Astrocyte (in vitro differentiated cells and primary cell): ENCODE measurements at regions not wholly inside any gene's neighbourhood (a gene's known extent, or its start where the extent isn't known, plus 50 kb on each side); places are given as distances from the start of the nearest gene placed in this dataset.

ENCODE experiments used
- DNase-seq: peaks from one replicate; pipeline ENCODE4 v3.0.0-alpha.2; 2010; ENCODE audit warnings: low read depth
- FAIRE-seq: peaks from 2 replicates; lab custom pipeline; 2011; peaks lifted over from hg19 to GRCh38; lab: Jason Lieb, UNC
- H2AFZ ChIP-seq: 2 replicates; pipeline ENCODE4 v1.6.0; 2012; ENCODE audit warnings: low read depth, low read length, inconsistent platforms
- H3K27ac ChIP-seq: 2 replicates; pipeline ENCODE4 v1.5.1; 2011; ENCODE audit warnings: low read depth, low read length, inconsistent platforms
- H3K27me3 ChIP-seq: 2 replicates; pipeline ENCODE4 v1.6.0; 2011; ENCODE audit warnings: low read length, inconsistent platforms; ENCODE audit not compliant: insufficient read depth
- H3K36me3 ChIP-seq: 2 replicates; pipeline ENCODE4 v1.5.1; 2011; ENCODE audit warnings: low read length, inconsistent platforms; ENCODE audit not compliant: insufficient read depth
- H3K4me1 ChIP-seq: 2 replicates; pipeline ENCODE4 v1.5.1; 2011; ENCODE audit warnings: low read length, inconsistent platforms; ENCODE audit not compliant: insufficient read depth
- H3K4me2 ChIP-seq: 2 replicates; pipeline ENCODE4 v1.6.0; 2012; ENCODE audit warnings: low read length, inconsistent platforms
- H3K4me3 ChIP-seq: 2 replicates; pipeline ENCODE4 v1.5.1; 2011; ENCODE audit warnings: low read depth, mild to moderate bottlenecking, low read length, inconsistent platforms; ENCODE audit not compliant: insufficient read depth
- H3K79me2 ChIP-seq: 2 replicates; pipeline ENCODE4 v1.6.0; 2012; ENCODE audit warnings: mild to moderate bottlenecking, low read length, inconsistent platforms; ENCODE audit not compliant: insufficient read depth
- H3K9ac ChIP-seq: 2 replicates; pipeline ENCODE4 v1.6.0; 2012; ENCODE audit warnings: mild to moderate bottlenecking, low read length, inconsistent platforms
- H3K9me3 ChIP-seq: 2 replicates; pipeline ENCODE4 v1.5.1; 2012; ENCODE audit warnings: low read depth, mild to moderate bottlenecking, low read length, inconsistent platforms; ENCODE audit not compliant: insufficient read depth
- H4K20me1 ChIP-seq: 2 replicates; pipeline ENCODE4 v1.6.0; 2012; ENCODE audit warnings: low read length, inconsistent platforms; ENCODE audit not compliant: insufficient read depth
- H3K27ac Mint-ChIP-seq: one replicate; pipeline ENCODE4 v1.8.0; 2021; ENCODE audit warnings: mild to moderate bottlenecking, mixed read lengths; ENCODE audit not compliant: unreplicated experiment
- H3K27me3 Mint-ChIP-seq: one replicate; pipeline ENCODE4 v1.8.0; 2021; ENCODE audit warnings: low read depth, mixed read lengths; ENCODE audit not compliant: unreplicated experiment
- H3K36me3 Mint-ChIP-seq: one replicate; pipeline ENCODE4 v1.8.0; 2021; ENCODE audit warnings: low read depth, mixed read lengths; ENCODE audit not compliant: unreplicated experiment
- H3K4me1 Mint-ChIP-seq: one replicate; pipeline ENCODE4 v1.8.0; 2021; ENCODE audit warnings: low read depth, mixed read lengths; ENCODE audit not compliant: unreplicated experiment
- H3K4me3 Mint-ChIP-seq: one replicate; pipeline ENCODE4 v1.8.0; 2021; ENCODE audit warnings: mild to moderate bottlenecking, moderate library complexity, mixed read lengths; ENCODE audit not compliant: unreplicated experiment
- H3K9me3 Mint-ChIP-seq: one replicate; pipeline ENCODE4 v1.8.0; 2021; ENCODE audit warnings: mild to moderate bottlenecking, mixed read lengths; ENCODE audit not compliant: unreplicated experiment
- CTCF ChIP-seq: IDR thresholded peaks from 2 replicates; pipeline ENCODE4 v1.5.1; 2011; ENCODE audit warnings: low read depth, mild to moderate bottlenecking, inconsistent platforms, low read length, moderate library complexity; ENCODE audit not compliant: insufficient read depth
- EZH2 ChIP-seq: IDR thresholded peaks from 2 replicates; pipeline ENCODE4 v1.6.1; 2012; ENCODE audit warnings: mild to moderate bottlenecking, low read length, inconsistent platforms; ENCODE audit not compliant: insufficient read depth

GRCh38 chr2:19674051-19675002 lies 227.5 kb downstream of the TTC32 start:
- no peak for DNase-seq
- no peak overlapping the region for H3K9ac ChIP-seq
- H4K20me1 ChIP-seq, result no peaks in the 10 kb centered on the region
- no peak overlapping the region for H3K27ac ChIP-seq
- no peak overlapping the region for H3K27ac Mint-ChIP-seq
- no peaks in the 10 kb centered on the region for H3K9me3 ChIP-seq
- H3K4me3 ChIP-seq, result no peak overlapping the region
- FAIRE-seq, result peak; percentile 37
- no peaks in the 10 kb centered on the region for H3K27me3 ChIP-seq
- H3K36me3 Mint-ChIP-seq, result no peaks in the 10 kb centered on the region
- peaks cover 8% of the 10 kb centered on the region for H3K4me1 ChIP-seq
- no peaks in the 10 kb centered on the region for H3K36me3 ChIP-seq
- no peaks in the 10 kb centered on the region for H3K9me3 Mint-ChIP-seq
- H3K4me1 Mint-ChIP-seq, result peaks cover 12% of the 10 kb centered on the region
- H3K27me3 Mint-ChIP-seq, result peaks cover 16% of the 10 kb centered on the region
- no peak overlapping the region for H2AFZ ChIP-seq
- H3K4me2 ChIP-seq, result peak overlapping the region; percentile 8
- no peaks in the 10 kb centered on the region for H3K79me2 ChIP-seq
- TF ChIP-seq EZH2 (no peak), CTCF (no peak)
- no peak overlapping the region for H3K4me3 Mint-ChIP-seq

- Histone ChIP-seq H3K36me3 (no peaks in the 10 kb centered on the region), H3K27me3 (no peaks in the 10 kb centered on the region), H3K27ac (no peak overlapping the region), H3K9ac (no peak overlapping the region), H3K4me1 (peaks cover 8% of the 10 kb centered on the region), H3K4me3 (no peak overlapping the region), H3K9me3 (no peaks in the 10 kb centered on the region), H3K79me2 (no peaks in the 10 kb centered on the region), H4K20me1 (no peaks in the 10 kb centered on the region), H3K4me2 (peak overlapping the region; percentile 8), H2AFZ (no peak overlapping the region)
- TF ChIP-seq CTCF (no peak), EZH2 (no peak)
- Mint-ChIP-seq H3K27ac (peak overlapping the region; percentile 50), H3K4me1 (peaks cover 12% of the 10 kb centered on the region), H3K27me3 (peaks cover 19% of the 10 kb centered on the region), H3K36me3 (no peaks in the 10 kb centered on the region), H3K4me3 (no peak overlapping the region), H3K9me3 (no peaks in the 10 kb centered on the region)
- FAIRE-seq (no peak), DNase-seq (peak; percentile 29)
These were observed 228.5 kb downstream of the TTC32 start for GRCh38 chr2:19673213-19673791.
